ENCODE measurements at regions not wholly inside any gene's neighbourhood (a gene's known extent, or its start where the extent isn't known, plus 50 kb on each side); places are given as distances from the start of the nearest gene placed in this dataset.

GRCh38 chr16:79449067-79449769 lies 151.3 kb downstream of the MAF start:
- Histone ChIP-seq H3K56ac (replicated peaks; ENCODE audit: insufficient read length, low read depth, low read length) (no peak overlapping the region), H3K4me2 (ENCODE audit: insufficient read depth in 1 of 2, low read depth in 2 of 2, low read length in 2 of 2) (no peak overlapping the region), H3K79me2 (ENCODE audit: control insufficient read depth in 1 of 2, insufficient read depth in 2 of 2, low read length in 2 of 2) (no peaks in the 10 kb centered on the region), H4K5ac (ENCODE audit: insufficient read length, low read depth, low read length) (no peak overlapping the region), H3K27ac (ENCODE audit: low read depth, low read length) (no peak overlapping the region), H3K9ac (replicated peaks in 1 of 4; ENCODE audit: extremely low read depth in 1 of 4, low read depth in 3 of 4, low read length in 3 of 4) (no peak overlapping the region), H2BK5ac (ENCODE audit: low read depth, low read length) (no peak overlapping the region), H2AK5ac (ENCODE audit: low read depth, low read length) (no peak overlapping the region), H3K79me1 (ENCODE audit: low read depth, low read length) (no peaks in the 10 kb centered on the region), H3K23me2 (ENCODE audit: low read depth, low read length) (no peaks in the 10 kb centered on the region), H3K9me3 (ENCODE audit: insufficient read depth in 2 of 2, low read depth in 1 of 2, low read length in 1 of 2) (no peaks in the 10 kb centered on the region), H4K8ac (ENCODE audit: extremely low read depth, insufficient read depth, low read length) (no peak overlapping the region), H2BK120ac (replicated peaks; ENCODE audit: low read depth, low read length) (no peak overlapping the region), H3K4me3 (ENCODE audit: extremely low read depth in 1 of 4, insufficient read depth in 2 of 4, low read depth in 3 of 4, low read length in 4 of 4) (no peak overlapping the region), H3K23ac (ENCODE audit: insufficient read length) (no peak overlapping the region), H3K4me1 (replicated peaks in 1 of 4; ENCODE audit: control insufficient read depth in 3 of 4, insufficient read depth in 4 of 4, low read length in 3 of 4) (no peaks in the 10 kb centered on the region), H3K18ac (ENCODE audit: extremely low read depth, low read length) (no peak overlapping the region), H2BK15ac (ENCODE audit: low read length) (no peak overlapping the region), H4K91ac (replicated peaks; ENCODE audit: insufficient read length, low read length) (no peak overlapping the region), H2AFZ (ENCODE audit: low read length) (no peak overlapping the region), H2BK20ac (ENCODE audit: low read length) (no peak overlapping the region), H3K14ac (ENCODE audit: insufficient read length) (no peak overlapping the region), H3K36me3 (ENCODE audit: control insufficient read depth in 2 of 4, insufficient read depth in 4 of 4, low read length in 3 of 4) (no peaks in the 10 kb centered on the region), H2BK12ac (ENCODE audit: low read depth, low read length) (no peak overlapping the region), H3K4ac (replicated peaks; ENCODE audit: insufficient read length, low read depth, low read length) (no peak overlapping the region), H3K27me3 (replicated peaks in 1 of 4; ENCODE audit: control insufficient read depth in 3 of 4, extremely low read depth in 1 of 4, insufficient read depth in 3 of 4, low read length in 3 of 4) (no peaks in the 10 kb centered on the region), H4K20me1 (replicated peaks in 1 of 2; ENCODE audit: control insufficient read depth in 1 of 2, insufficient read depth in 2 of 2, low read length in 2 of 2) (no peaks in the 10 kb centered on the region)
- TF ChIP-seq SP1 (IDR thresholded peaks at IDR 0.05; ENCODE audit: low read depth, low read length) (no peak), CTBP2 (IDR thresholded peaks at IDR 0.05; ENCODE audit: borderline replicate concordance, insufficient read depth, insufficient read length, low read length) (no peak), HDAC6 (IDR thresholded peaks at IDR 0.05; ENCODE audit: low read depth, low read length) (no peak), CTCF (IDR thresholded peaks at IDR 0.05; ENCODE audit: control extremely low read depth in 1 of 3, insufficient read depth in 1 of 3, low read depth in 1 of 3, low read length in 3 of 3) (no peak), BACH1 (IDR thresholded peaks at IDR 0.05; ENCODE audit: low read length) (no peak), GABPA (IDR thresholded peaks at IDR 0.05; ENCODE audit: borderline replicate concordance, insufficient read depth, low read length) (no peak), CREB1 (IDR thresholded peaks at IDR 0.05) (no peak), POLR2AphosphoS5 (IDR thresholded peaks at IDR 0.05; ENCODE audit: low read depth, low read length) (no peak)
- ChIA-PET CTCF (ENCODE audit: partially characterized antibody) (interaction anchor here (0.6 to 0.8 kb wide), 2 partner anchors 8 to 115 kb away, joined by 3 read pairs; no protein-coding TSS in a partner anchor), POLR2A (ENCODE audit: partially characterized antibody) (no interaction called here)
- no peak for FAIRE-seq
- DNase-seq (ENCODE audit: low read depth in 1 of 2, low spot score in 2 of 2): no peak
- 93% methylated on average over 10 of the region's 10 CpGs; no CpG with 5 or more reads in 1 of the 2 experiments for WGBS, 2 experiments (ENCODE audit: extremely low coverage in 1 of 2, insufficient coverage in 1 of 2, insufficient read length in 1 of 2, insufficient replicate concordance in 2 of 2, low coverage in 1 of 2, low lambda C conversion rate in 2 of 2, missing lambda C conversion rate in 1 of 2)

Measured in H1 (cell line).